IMR-90 (cell line): ENCODE measurements at regions not wholly inside any gene's neighbourhood (a gene's known extent, or its start where the extent isn't known, plus 50 kb on each side); places are given as distances from the start of the nearest gene placed in this dataset.

ENCODE experiments used
- ATAC-seq: fragments of 200-7000 bp; cut with Tn5 transposase; 2 replicates; pipeline ENCODE4 v1.9.1; 2020; ENCODE audit warnings: low read depth, mild to moderate bottlenecking, moderate library complexity
- BruUV-seq: library from RNA; stranded (reverse); fragments of 400-500 nt; replicated peaks from 2 replicates; lab custom pipeline; 2021; lab: Mats Ljungman, UMichigan
- CTCF ChIA-PET: fragments of 300-600 bp; formaldehyde crosslinking; extraction: SDS; loops from one replicate; lab custom pipeline; 2021; ENCODE audit warnings: antibody characterized with exemption; lab: Yijun Ruan, JAX
- POLR2A ChIA-PET: fragments of 300-600 bp; sonication (Branson Sonifier 250); formaldehyde crosslinking; loops from one replicate; lab custom pipeline; 2022; ENCODE audit warnings: antibody characterized with exemption; ENCODE audit not compliant: unreplicated experiment; lab: Charles Lee
- DNase-seq: peaks from one replicate; pipeline ENCODE4 v3.0.0; 2013
- H2AFZ ChIP-seq: replicated peaks from 2 replicates; pipeline ENCODE3; 2013; ENCODE audit warnings: low read length, mild to moderate bottlenecking; ENCODE audit not compliant: poor library complexity
- H2AK5ac ChIP-seq: 2 replicates; pipeline ENCODE4 v1.6.1; 2013; ENCODE audit warnings: low read depth, low read length, inconsistent platforms
- H2AK9ac ChIP-seq: replicated peaks from 2 replicates; pipeline ENCODE3; 2013; ENCODE audit warnings: mild to moderate bottlenecking, low read depth, low read length, moderate library complexity; ENCODE audit not compliant: poor library complexity
- H2BK120ac ChIP-seq: 2 replicates; pipeline ENCODE4 v1.6.1; 2013; ENCODE audit warnings: low read depth, low read length, inconsistent platforms
- H2BK15ac ChIP-seq: 3 replicates; pipeline ENCODE4 v1.6.1; 2013; ENCODE audit warnings: low read depth, low read length, inconsistent platforms
- H2BK20ac ChIP-seq: 2 replicates; pipeline ENCODE4 v1.6.1; 2013; ENCODE audit warnings: low read depth, mild to moderate bottlenecking, inconsistent platforms, low read length, moderate library complexity
- H2BK5ac ChIP-seq: 2 replicates; pipeline ENCODE4 v1.6.1; 2013; ENCODE audit warnings: mild to moderate bottlenecking, low read depth, low read length, inconsistent platforms; ENCODE audit not compliant: poor library complexity, severe bottlenecking
- H3K14ac ChIP-seq: replicated peaks from 2 replicates; pipeline ENCODE4 v1.6.1; 2013; ENCODE audit warnings: low read depth, low read length, inconsistent platforms
- H3K18ac ChIP-seq: 2 replicates; pipeline ENCODE4 v1.6.1; 2013; ENCODE audit warnings: low read depth, low read length, control low read depth
- H3K23ac ChIP-seq: 2 replicates; pipeline ENCODE4 v1.6.1; 2013; ENCODE audit warnings: low read depth, low read length, inconsistent platforms
- H3K27ac ChIP-seq: 2 replicates; pipeline ENCODE4 v1.5.1; 2013; ENCODE audit warnings: mild to moderate bottlenecking, control low read depth, low read length; ENCODE audit not compliant: insufficient read depth
- H3K27me3 ChIP-seq: 2 replicates; pipeline ENCODE4 v1.6.1; 2013; ENCODE audit warnings: low read length; ENCODE audit not compliant: control insufficient read depth, insufficient read depth
- H3K36me3 ChIP-seq: 2 replicates; pipeline ENCODE4 v1.6.1; 2013; ENCODE audit warnings: low read length, mixed read lengths; ENCODE audit not compliant: control insufficient read depth, insufficient read depth
- H3K4ac ChIP-seq: 2 replicates; pipeline ENCODE4 v1.6.1; 2013; ENCODE audit warnings: low read depth, low read length, inconsistent platforms
- H3K4me1 ChIP-seq: 2 replicates; pipeline ENCODE4 v1.6.1; 2013; ENCODE audit warnings: low read length, mixed read lengths; ENCODE audit not compliant: control insufficient read depth, insufficient read depth
- H3K4me2 ChIP-seq: 2 replicates; pipeline ENCODE4 v1.6.1; 2013; ENCODE audit warnings: low read depth, mild to moderate bottlenecking, control low read depth, low read length, moderate library complexity
- H3K4me3 ChIP-seq: 2 replicates; pipeline ENCODE4 v1.5.1; 2013; ENCODE audit warnings: low read depth, mild to moderate bottlenecking, control low read depth, low read length, moderate library complexity; ENCODE audit not compliant: insufficient read depth
- H3K56ac ChIP-seq: 2 replicates; pipeline ENCODE4 v1.6.1; 2013; ENCODE audit warnings: low read length, inconsistent platforms; ENCODE audit not compliant: insufficient read depth; ENCODE audit errors: extremely low read depth
- H3K79me1 ChIP-seq, 2 experiments: 2 replicates each; pipeline ENCODE4 v1.6.1; 2013; ENCODE audit warnings: low read length in 2 of 2, inconsistent platforms in 1 of 2, low read depth in 1 of 2
- H3K9ac ChIP-seq: 2 replicates; pipeline ENCODE4 v1.6.1; 2013; ENCODE audit warnings: low read depth, low read length, control low read depth
- H3K9me1 ChIP-seq: 2 replicates; pipeline ENCODE4 v1.6.1; 2013; ENCODE audit warnings: low read length, inconsistent platforms; ENCODE audit not compliant: insufficient read depth
- H3K9me3 ChIP-seq: 2 replicates; pipeline ENCODE4 v1.6.1; 2013; ENCODE audit warnings: low read length; ENCODE audit not compliant: control insufficient read depth, insufficient read depth
- H4K20me1 ChIP-seq: 2 replicates; pipeline ENCODE4 v1.6.1; 2013; ENCODE audit warnings: low read length, inconsistent platforms; ENCODE audit not compliant: insufficient read depth
- H4K5ac ChIP-seq: 2 replicates; pipeline ENCODE4 v1.6.1; 2013; ENCODE audit warnings: mild to moderate bottlenecking, low read depth, low read length, control low read depth
- H4K8ac ChIP-seq, 2 experiments: 2 replicates each; pipeline ENCODE4 v1.6.1; 2013; ENCODE audit warnings: low read depth in 2 of 2, low read length in 2 of 2, control low read depth in 1 of 2, inconsistent platforms in 1 of 2
- H4K91ac ChIP-seq: 2 replicates; pipeline ENCODE4 v1.6.1; 2013; ENCODE audit warnings: low read depth, low read length, inconsistent platforms; ENCODE audit not compliant: insufficient read depth
- CEBPB ChIP-seq: IDR thresholded peaks from 2 replicates; pipeline ENCODE4 v1.6.1; 2012; ENCODE audit warnings: low read depth, low read length, improper control_type of control experiment
- RFX5 ChIP-seq: IDR thresholded peaks from 2 replicates; pipeline ENCODE4 v1.8.0; 2012; ENCODE audit warnings: low read depth, mild to moderate bottlenecking, low read length, moderate library complexity
- WGBS, 2 experiments: methylation state at CpG; one replicate each; pipeline versions ENCODE4 v1.1.5 to v1.1.7; 2013; ENCODE audit warnings: missing lambda C conversion rate in 2 of 2; ENCODE audit not compliant: insufficient read length in 1 of 2; ENCODE audit errors: extremely low coverage in 2 of 2; 5-methylcytosine and 5-hydroxymethylcytosine counted together
- dilution Hi-C: fragments of 300-500 bp; cut with HindIII; formaldehyde crosslinking; loops from one replicate; pipeline ENCODE4 v1.14.3; 2018; ENCODE audit warnings: low sequenced_read_pairs; ENCODE audit not compliant: unreplicated experiment
- in situ Hi-C: fragments of 300-500 bp; cut with MboI; formaldehyde crosslinking; loops from 3 replicates; pipeline ENCODE4 v1.14.3; 2019; ENCODE audit warnings: low sequenced_read_pairs, inconsistent platforms, mixed read lengths
- intact Hi-C: fragments of 100-400 bp; cut with micrococcal nuclease; formaldehyde crosslinking; loops from 2 replicates; pipeline ENCODE4 v1.10.0; 2022

DNA sequence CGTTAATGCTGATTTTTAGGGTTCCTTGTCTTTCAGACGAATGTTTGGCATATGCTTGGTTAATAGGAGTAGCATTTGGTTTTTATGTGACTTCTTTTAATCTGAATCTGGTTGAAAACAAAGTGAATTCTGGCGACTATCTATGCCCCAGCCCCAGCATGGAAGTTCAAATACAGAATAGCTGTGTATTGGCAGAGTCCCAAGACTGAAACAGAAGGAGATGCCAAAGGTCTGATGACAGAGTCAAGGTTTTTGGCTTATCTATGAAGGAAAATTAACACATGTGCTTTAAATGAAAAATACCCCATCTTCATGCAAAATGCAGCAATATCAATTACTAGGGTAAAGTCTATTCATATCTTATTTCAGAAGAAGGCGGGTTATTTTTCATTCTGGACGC lies 734.8 kb upstream of the NXPH2 start:
- no CpG with 5 or more reads among the region's 5 CpGs for WGBS, 2 experiments
- in situ Hi-C loops (no loop called here), intact Hi-C loops (no loop called here), dilution Hi-C loops (no loop called here)
- Histone ChIP-seq H3K23ac (no peak overlapping the region), H3K27ac (no peak overlapping the region), H4K8ac (no peak overlapping the region), H3K9ac (no peak overlapping the region), H2BK15ac (no peak overlapping the region), H3K9me3 (no peaks in the 10 kb centered on the region), H2AK5ac (no peak overlapping the region), H4K20me1 (no peaks in the 10 kb centered on the region), H3K4ac (no peak overlapping the region), H3K14ac (no peak overlapping the region), H4K5ac (no peak overlapping the region), H3K18ac (no peak overlapping the region), H4K91ac (no peak overlapping the region), H3K9me1 (no peaks in the 10 kb centered on the region), H2AFZ (no peak overlapping the region), H2BK5ac (no peak overlapping the region), H2BK120ac (no peak overlapping the region), H3K4me1 (no peaks in the 10 kb centered on the region), H3K4me2 (no peak overlapping the region), H2AK9ac (no peak overlapping the region), H2BK20ac (no peak overlapping the region), H3K56ac (no peak overlapping the region), H3K27me3 (no peaks in the 10 kb centered on the region), H3K36me3 (no peaks in the 10 kb centered on the region), H3K79me1 (no peaks in the 10 kb centered on the region), H3K4me3 (no peak overlapping the region)
- no TSS peak for BruUV-seq
- TF ChIP-seq RFX5 (no peak), CEBPB (no peak)
- ChIA-PET POLR2A (no interaction called here), CTCF (no interaction called here)
- no peak for ATAC-seq
- no peak for DNase-seq
